HG03045 (cell line): ENCODE measurements at regions not wholly inside any gene's neighbourhood (a gene's known extent, or its start where the extent isn't known, plus 50 kb on each side); places are given as distances from the start of the nearest gene placed in this dataset.

Source experiments
- ATAC-seq: cut with Tn5 transposase; IDR thresholded peaks from one replicate; pipeline ENCODE4 v1.9.1; 2021; ENCODE audit warnings: mild to moderate bottlenecking, moderate library complexity; ENCODE audit not compliant: unreplicated experiment

DNA sequence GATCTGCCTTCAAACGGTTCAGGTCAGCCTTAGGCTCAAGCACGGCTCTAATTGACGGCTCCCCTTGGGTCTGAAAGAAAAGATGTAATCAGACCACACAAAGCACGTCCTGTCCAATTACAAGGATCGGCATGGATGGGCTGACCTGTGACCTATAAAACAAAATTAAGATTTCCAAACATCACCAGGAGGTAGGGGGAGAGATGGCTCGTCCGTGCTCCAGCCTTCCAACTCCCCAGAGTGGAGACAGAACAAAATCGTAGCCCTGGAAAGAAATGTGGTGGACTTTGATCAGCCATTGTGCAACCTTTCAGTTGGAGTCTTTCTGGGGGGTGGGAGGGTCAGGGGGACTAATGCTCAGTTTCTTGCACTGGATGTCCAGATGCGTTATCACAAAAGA is 226.6 kb upstream of the DIO3 start:
- no peak for ATAC-seq

DNA sequence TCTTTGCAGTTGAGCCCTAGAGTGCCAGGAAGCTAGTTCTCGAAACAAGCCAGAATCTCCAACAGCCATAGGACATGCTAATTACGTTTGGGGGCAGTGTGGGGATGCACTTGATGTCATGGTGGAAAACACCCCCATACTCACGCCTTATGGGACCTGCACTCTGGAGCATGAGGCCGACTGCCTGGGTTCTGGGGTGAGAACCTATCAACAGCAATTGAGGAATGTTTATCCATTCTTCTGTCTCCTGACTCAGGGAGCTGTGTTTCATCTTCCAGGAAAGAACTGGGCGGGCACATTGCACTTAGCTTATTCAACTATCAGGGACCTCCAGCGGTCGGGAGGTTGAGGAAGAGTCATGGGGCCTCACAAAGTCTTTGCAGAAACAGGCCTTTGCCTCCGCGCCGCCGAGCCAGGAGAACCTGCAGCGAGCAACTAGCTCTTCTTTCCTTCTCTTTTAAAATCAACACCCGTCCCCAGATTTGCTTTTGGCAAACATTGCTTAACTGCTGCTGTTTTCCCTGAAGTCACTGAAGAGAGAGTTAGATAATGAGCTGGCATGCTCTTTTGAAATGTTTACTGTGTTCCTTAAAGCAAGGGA is 226.1 kb upstream of the DIO3 start:
- ATAC-seq = no peak

GRCh38 chr14:101336183-101336582 is 225.1 kb upstream of the DIO3 start:
- ATAC-seq = no peak

GRCh38 chr14:101337053-101337452 is 224.2 kb upstream of the DIO3 start:
- ATAC-seq = no peak

GRCh38 chr14:101340556-101340955 is 220.7 kb upstream of the DIO3 start:
- ATAC-seq = no peak

- ATAC-seq = no peak
Measured at GRCh38 chr14:101347893-101348777, 213.2 kb upstream of the DIO3 start.

DNA sequence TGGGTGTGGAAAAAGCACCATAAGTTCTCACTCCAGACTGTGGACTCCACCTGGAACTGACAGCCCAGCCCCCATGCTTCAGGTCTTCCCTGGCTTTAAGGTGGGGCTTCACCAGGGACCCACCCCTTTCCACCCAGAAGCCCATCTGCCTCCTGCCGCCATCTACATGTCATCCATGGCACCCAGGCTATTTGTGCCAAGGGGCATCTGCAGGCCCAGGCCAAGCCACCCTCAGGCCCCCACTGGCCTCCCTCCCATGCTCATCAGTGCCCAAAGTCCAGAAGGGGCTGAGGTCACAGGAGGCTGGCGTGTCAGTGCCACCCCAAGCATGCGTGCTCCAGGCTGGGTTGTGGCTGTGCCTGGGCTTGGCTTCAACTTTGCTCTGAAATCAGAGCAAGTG is 212.2 kb upstream of the DIO3 start:
- ATAC-seq = no peak

GRCh38 chr14:101350021-101350420 is 211.3 kb upstream of the DIO3 start:
- ATAC-seq = no peak

DNA sequence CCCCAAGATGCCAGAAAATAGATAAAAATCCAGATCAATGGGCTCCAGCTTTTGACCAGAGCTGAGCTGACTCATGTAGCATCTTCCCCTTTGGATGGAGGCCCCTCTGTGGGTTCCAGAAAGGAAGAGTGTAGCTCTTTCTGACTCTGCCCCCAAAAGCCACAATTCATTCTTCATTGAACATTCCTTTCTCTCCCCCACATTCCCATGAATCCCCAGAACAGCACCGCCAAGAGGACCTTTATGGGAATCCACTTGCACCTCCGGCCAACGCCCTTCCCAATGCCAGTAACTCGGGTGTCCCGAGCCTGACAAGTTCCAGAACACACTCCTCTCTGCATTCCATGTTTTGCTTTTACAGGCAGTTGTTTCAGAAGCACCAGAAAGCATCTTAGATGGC is 210.6 kb upstream of the DIO3 start:
- ATAC-seq = no peak

DNA sequence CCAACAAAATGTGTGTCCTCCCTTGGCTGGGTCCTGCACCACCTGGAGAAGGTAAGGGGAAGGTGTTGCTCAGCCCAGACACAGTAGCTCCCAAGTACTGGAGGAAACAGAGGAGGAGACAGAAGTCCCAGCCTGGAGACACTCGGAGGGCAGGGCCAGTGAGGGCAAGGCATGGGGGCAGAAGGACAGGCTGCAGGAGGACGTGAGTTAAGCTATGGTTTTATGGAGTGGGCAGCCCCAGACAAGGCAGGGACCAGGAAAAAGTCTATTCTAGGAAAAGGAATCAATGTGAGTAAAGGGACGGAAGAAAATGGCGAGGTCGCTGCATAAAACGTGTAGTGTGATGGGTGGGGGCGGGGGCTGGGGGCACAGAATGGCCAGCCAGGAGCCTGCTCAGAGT is 210.1 kb upstream of the DIO3 start:
- ATAC-seq = no peak

DNA sequence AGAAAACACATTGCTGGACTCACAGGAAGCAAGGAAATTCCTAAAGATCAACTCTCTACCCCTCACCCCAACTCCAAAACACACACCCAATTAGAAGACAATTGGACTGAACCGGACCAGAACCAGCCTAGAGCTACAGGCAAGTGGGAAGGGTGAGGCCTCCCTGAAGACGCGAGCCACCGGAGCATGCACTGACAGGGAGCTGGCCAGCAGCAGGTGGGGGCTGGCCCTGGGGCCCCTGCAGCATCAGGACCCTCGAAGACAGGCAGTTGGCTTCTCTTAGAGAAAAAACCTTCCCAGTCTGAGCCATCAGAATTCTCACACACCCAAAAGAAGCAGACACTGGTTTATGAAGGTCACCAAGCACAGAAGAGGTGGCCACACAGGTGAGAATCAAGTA is 209.5 kb upstream of the DIO3 start:
- ATAC-seq = no peak

GRCh38 chr14:101352567-101352966 is 208.7 kb upstream of the DIO3 start:
- ATAC-seq = no peak

GRCh38 chr14:101353422-101353821 is 207.9 kb upstream of the DIO3 start:
- ATAC-seq = no peak

GRCh38 chr14:101354726-101355125 is 206.6 kb upstream of the DIO3 start:
- no peak for ATAC-seq

- ATAC-seq = no peak
Measured at GRCh38 chr14:101355284-101355683, 206.0 kb upstream of the DIO3 start.

DNA sequence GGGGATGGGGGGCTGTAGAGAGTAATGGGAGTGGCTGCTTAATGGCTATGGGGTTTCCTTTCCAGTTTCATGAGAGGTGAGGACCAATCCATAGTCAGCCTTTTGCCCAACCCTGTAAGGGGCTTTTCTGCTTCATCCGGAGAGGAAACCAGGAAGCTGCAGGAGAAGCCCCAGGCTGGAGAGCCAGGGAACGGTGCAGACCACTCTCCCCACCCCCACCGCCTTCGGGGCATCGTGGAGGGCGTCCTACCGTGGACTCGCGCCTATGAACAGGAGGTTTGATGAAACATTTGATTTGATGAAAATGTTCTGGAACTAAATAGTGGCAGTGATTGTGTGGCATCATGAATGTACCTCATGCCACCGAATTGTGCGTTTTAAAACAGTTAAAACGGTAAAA is 204.3 kb upstream of the DIO3 start:
- ATAC-seq = no peak

DNA sequence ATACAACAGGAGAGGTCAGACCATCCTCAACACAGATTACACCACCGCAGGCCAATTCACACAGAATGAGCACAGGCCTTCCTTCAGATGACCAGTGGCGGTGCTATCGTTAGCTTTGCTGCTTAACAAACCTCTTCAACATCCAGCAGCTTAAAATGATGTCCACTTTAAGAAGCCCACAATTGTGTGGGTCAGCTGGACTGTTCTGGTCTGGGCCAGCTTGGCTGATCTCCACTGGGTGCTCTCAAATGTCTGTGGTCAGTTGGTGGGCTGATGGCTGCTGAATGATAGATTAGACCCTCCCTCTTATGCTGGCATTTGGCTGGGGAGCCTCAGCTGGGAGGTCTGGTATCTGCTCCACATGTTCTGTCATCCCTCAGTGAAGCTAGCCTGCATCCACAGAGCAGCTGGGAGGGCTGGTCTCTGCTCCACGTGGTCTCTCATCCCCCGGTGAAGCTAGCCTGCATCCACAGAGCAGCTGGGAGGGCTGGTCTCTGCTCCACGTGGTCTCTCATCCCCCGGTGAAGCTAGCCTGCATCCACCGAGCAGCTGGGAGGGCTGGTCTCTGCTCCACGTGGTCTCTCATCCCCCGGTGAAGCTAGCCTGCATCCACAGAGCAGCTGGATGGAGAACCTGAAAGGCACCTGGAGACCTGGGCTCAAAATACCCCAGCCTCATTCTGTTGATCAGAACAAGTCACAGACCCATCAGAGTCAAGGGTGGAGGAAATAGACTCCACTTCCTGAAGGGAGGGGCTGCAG is 203.6 kb upstream of the DIO3 start:
- ATAC-seq = no peak

- ATAC-seq = no peak
Measured at GRCh38 chr14:101358320-101359125, 202.8 kb upstream of the DIO3 start.

DNA sequence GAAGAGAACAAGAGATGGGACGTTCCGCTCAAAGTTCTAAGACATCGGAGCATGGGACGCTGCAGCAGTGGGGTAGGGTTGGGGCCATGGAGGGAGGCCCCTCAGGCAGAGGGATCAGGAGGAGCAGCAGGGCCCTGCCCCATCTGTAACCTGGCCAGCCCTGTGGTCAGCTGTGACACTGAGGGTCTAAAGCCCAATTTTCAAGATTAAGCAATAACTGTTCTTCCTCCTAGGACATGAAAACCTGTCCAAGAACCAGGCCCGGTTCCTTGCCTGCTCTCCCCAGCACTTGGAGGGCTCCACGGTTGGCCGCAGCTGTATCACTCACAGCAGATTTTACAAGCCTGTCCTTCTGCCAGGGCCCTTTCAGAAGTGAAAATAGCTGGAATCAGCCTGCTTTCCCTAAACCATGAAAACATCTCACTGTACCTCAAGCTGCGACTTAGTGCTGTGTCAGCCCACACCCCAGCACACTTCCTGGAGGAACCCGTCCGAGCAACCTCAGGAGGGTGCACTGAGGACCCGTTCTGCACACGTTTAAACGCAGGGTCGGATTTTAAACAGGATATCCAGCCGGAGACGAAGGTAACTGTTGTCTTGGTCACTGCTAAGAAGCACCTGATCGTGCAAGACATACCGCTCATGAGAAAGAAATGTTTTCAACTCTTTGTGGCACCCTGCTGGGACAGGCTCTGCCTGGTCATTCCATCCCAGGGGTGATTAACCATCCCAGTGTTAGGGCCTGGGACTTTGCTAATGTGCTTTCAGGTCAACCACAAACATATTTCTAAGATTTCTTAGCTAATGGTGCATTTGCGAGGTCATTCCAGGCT is 201.9 kb upstream of the DIO3 start:
- no peak for ATAC-seq
